ENCODE measurements at regions not wholly inside any gene's neighbourhood (a gene's known extent, or its start where the extent isn't known, plus 50 kb on each side); places are given as distances from the start of the nearest gene placed in this dataset.

DNA sequence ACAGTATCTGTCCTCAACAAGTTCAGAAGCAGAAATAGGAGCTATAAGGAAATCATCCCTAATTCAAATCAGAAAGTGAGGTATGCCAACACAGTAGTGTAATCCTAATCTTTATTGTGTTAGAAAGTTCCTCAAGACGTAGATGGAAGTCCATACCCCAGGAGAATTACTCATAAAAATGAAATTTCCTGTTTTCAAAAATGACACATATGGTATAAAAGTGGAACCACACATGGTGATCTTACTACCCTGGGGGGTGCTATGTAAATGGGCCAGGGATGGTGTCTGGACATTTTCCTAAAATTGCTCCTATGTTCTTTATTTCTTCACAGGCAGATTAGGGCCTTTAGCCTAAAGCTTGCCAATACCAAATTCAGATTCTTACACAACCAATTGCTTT is 204.1 kb downstream of the ARRDC4 start:
- TF ChIP-seq NFATC4 (CRISPR knock-in tag; IDR thresholded peaks at IDR 0.05) = no peak
- no peak for TF ChIP-seq JAZF1 (CRISPR knock-in tag; IDR thresholded peaks at IDR 0.05)
- TF ChIP-seq SMAD3 (CRISPR knock-in tag; IDR thresholded peaks at IDR 0.05; ENCODE audit: borderline replicate concordance) = no peak
- TF ChIP-seq, protein P1, sequence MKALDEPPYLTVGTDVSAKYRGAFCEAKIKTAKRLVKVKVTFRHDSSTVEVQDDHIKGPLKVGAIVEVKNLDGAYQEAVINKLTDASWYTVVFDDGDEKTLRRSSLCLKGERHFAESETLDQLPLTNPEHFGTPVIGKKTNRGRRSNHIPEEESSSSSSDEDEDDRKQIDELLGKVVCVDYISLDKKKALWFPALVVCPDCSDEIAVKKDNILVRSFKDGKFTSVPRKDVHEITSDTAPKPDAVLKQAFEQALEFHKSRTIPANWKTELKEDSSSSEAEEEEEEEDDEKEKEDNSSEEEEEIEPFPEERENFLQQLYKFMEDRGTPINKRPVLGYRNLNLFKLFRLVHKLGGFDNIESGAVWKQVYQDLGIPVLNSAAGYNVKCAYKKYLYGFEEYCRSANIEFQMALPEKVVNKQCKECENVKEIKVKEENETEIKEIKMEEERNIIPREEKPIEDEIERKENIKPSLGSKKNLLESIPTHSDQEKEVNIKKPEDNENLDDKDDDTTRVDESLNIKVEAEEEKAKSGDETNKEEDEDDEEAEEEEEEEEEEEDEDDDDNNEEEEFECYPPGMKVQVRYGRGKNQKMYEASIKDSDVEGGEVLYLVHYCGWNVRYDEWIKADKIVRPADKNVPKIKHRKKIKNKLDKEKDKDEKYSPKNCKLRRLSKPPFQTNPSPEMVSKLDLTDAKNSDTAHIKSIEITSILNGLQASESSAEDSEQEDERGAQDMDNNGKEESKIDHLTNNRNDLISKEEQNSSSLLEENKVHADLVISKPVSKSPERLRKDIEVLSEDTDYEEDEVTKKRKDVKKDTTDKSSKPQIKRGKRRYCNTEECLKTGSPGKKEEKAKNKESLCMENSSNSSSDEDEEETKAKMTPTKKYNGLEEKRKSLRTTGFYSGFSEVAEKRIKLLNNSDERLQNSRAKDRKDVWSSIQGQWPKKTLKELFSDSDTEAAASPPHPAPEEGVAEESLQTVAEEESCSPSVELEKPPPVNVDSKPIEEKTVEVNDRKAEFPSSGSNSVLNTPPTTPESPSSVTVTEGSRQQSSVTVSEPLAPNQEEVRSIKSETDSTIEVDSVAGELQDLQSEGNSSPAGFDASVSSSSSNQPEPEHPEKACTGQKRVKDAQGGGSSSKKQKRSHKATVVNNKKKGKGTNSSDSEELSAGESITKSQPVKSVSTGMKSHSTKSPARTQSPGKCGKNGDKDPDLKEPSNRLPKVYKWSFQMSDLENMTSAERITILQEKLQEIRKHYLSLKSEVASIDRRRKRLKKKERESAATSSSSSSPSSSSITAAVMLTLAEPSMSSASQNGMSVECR (CRISPR knock-in tag; IDR thresholded peaks at IDR 0.05; ENCODE audit: borderline replicate concordance) = no peak
- TF ChIP-seq HMGXB4 (CRISPR knock-in tag; IDR thresholded peaks at IDR 0.05) = no peak
- TF ChIP-seq FOXK1 (CRISPR knock-in tag; IDR thresholded peaks at IDR 0.05) = no peak
- TF ChIP-seq GABPB1 (CRISPR knock-in tag; IDR thresholded peaks at IDR 0.05) = no peak
- TF ChIP-seq HMGA2 (CRISPR knock-in tag; IDR thresholded peaks at IDR 0.05) = no peak
- TF ChIP-seq ZNF317 (CRISPR knock-in tag; IDR thresholded peaks at IDR 0.05; ENCODE audit: borderline replicate concordance, low read depth) = no peak
- no peak for TF ChIP-seq ELF4 (CRISPR knock-in tag; IDR thresholded peaks at IDR 0.05; ENCODE audit: low read depth)
- TF ChIP-seq ZBTB21 (CRISPR knock-in tag; IDR thresholded peaks at IDR 0.05; ENCODE audit: borderline replicate concordance) = no peak
- no peak for TF ChIP-seq NFYB (CRISPR knock-in tag; conservative IDR thresholded peaks at IDR 0.05; ENCODE audit: low read depth)
- TF ChIP-seq IRF2 (CRISPR knock-in tag; IDR thresholded peaks at IDR 0.05; ENCODE audit: borderline replicate concordance, low read depth) = no peak
- no peak for TF ChIP-seq ZNF423 (CRISPR knock-in tag; IDR thresholded peaks at IDR 0.05)
- Mint-ChIP-seq H3K27ac (no peak overlapping the region), H3K27me3 (ENCODE audit: low read depth) (no peaks in the 10 kb centered on the region), H3K9me3 (peaks cover 14% of the 10 kb centered on the region; the same call in 1 of the 2 replicates), H3K4me3 (no peak overlapping the region), H3K4me1 (peaks cover 22% of the 10 kb centered on the region), H3K36me3 (peaks cover 5% of the 10 kb centered on the region; the same call in 1 of the 2 replicates)
- POLR2A ChIA-PET = no interaction called here
- DNase-seq (ENCODE audit: low spot score) (no peak), ATAC-seq (no peak)
- CTCF ChIA-PET = interaction anchor here (1.4 kb wide), 1 partner anchor 13 kb away, joined by 5 read pairs; no protein-coding TSS in a partner anchor

DNA sequence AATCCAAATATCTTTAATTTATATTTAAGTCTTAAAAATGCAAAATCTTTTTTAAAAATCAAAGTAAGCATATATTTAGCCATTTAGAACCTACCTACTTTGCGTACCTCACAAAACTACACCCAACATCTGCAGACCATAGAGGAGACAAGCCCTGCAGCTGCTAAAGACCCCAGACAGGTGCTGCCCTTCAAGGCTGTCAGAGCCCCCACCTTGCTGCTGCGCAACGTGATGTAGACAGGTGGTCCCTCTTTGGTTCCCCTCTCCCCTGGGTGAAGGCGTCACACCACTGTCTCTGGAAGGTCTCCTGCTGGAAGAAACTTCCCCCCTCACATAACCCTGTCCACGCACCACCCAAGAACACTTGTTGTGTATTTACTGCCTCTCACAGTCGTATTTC is 204.5 kb downstream of the ARRDC4 start:
- DNase-seq (ENCODE audit: low spot score) (no peak), ATAC-seq (no peak)
- H3K36me3 Mint-ChIP-seq = peaks cover 5% of the 10 kb centered on the region; the same call in 1 of the 2 replicates
- no peaks in the 10 kb centered on the region for H3K27me3 Mint-ChIP-seq (ENCODE audit: low read depth)
- H3K9me3 Mint-ChIP-seq = peaks cover 14% of the 10 kb centered on the region; the same call in 1 of the 2 replicates
- no peak overlapping the region for H3K4me3 Mint-ChIP-seq
- CTCF ChIA-PET = interaction anchor here (1.3 to 1.4 kb wide), 2 partner anchors 13 to 143 kb away, joined by 3 to 5 read pairs; no protein-coding TSS in a partner anchor
- POLR2A ChIA-PET = no interaction called here
- peaks cover 22% of the 10 kb centered on the region for H3K4me1 Mint-ChIP-seq
- H3K27ac Mint-ChIP-seq = no peak overlapping the region
- no peak for TF ChIP-seq CTCF (IDR thresholded peaks at IDR 0.05)
- no peak for TF ChIP-seq ETV6 (CRISPR knock-in tag; IDR thresholded peaks at IDR 0.05)
- TF ChIP-seq, protein P2, sequence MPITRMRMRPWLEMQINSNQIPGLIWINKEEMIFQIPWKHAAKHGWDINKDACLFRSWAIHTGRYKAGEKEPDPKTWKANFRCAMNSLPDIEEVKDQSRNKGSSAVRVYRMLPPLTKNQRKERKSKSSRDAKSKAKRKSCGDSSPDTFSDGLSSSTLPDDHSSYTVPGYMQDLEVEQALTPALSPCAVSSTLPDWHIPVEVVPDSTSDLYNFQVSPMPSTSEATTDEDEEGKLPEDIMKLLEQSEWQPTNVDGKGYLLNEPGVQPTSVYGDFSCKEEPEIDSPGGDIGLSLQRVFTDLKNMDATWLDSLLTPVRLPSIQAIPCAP (CRISPR knock-in tag; IDR thresholded peaks at IDR 0.05) = no peak
- TF ChIP-seq EMX1 (CRISPR knock-in tag; IDR thresholded peaks at IDR 0.05) = no peak
- no peak for TF ChIP-seq ESRRA (CRISPR knock-in tag; IDR thresholded peaks at IDR 0.05; ENCODE audit: borderline replicate concordance)
- TF ChIP-seq E2F1 (CRISPR knock-in tag; IDR thresholded peaks at IDR 0.05) = no peak
- TF ChIP-seq ZNF671 (CRISPR knock-in tag; IDR thresholded peaks at IDR 0.05) = no peak
- TF ChIP-seq, protein P3, sequence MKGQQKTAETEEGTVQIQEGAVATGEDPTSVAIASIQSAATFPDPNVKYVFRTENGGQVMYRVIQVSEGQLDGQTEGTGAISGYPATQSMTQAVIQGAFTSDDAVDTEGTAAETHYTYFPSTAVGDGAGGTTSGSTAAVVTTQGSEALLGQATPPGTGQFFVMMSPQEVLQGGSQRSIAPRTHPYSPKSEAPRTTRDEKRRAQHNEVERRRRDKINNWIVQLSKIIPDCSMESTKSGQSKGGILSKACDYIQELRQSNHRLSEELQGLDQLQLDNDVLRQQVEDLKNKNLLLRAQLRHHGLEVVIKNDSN (CRISPR knock-in tag; IDR thresholded peaks at IDR 0.05) = no peak
- no peak for TF ChIP-seq ZNF219 (CRISPR knock-in tag; IDR thresholded peaks at IDR 0.05; ENCODE audit: borderline replicate concordance)
- TF ChIP-seq, protein P4, sequence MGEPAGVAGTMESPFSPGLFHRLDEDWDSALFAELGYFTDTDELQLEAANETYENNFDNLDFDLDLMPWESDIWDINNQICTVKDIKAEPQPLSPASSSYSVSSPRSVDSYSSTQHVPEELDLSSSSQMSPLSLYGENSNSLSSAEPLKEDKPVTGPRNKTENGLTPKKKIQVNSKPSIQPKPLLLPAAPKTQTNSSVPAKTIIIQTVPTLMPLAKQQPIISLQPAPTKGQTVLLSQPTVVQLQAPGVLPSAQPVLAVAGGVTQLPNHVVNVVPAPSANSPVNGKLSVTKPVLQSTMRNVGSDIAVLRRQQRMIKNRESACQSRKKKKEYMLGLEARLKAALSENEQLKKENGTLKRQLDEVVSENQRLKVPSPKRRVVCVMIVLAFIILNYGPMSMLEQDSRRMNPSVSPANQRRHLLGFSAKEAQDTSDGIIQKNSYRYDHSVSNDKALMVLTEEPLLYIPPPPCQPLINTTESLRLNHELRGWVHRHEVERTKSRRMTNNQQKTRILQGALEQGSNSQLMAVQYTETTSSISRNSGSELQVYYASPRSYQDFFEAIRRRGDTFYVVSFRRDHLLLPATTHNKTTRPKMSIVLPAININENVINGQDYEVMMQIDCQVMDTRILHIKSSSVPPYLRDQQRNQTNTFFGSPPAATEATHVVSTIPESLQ (CRISPR knock-in tag; IDR thresholded peaks at IDR 0.05) = no peak

Measured in WTC11 (cell line).